Stomach smooth muscle (tissue), 2 donors: ENCODE measurements at regions not wholly inside any gene's neighbourhood (a gene's known extent, or its start where the extent isn't known, plus 50 kb on each side); places are given as distances from the start of the nearest gene placed in this dataset.

Source experiments
- H3K27ac ChIP-seq: one replicate; pipeline ENCODE4 v1.7.0; 2013; ENCODE audit warnings: mild to moderate bottlenecking, low read length, inconsistent platforms
- H3K27me3 ChIP-seq, 2 donors: one replicate each; pipeline ENCODE4 v1.7.0; 2013; ENCODE audit warnings: low read length in 2 of 2; ENCODE audit not compliant: insufficient read depth in 2 of 2, control insufficient read depth in 1 of 2
- H3K36me3 ChIP-seq, 2 donors: one replicate each; pipeline ENCODE4 v1.7.0; 2013; ENCODE audit warnings: low read length in 2 of 2; ENCODE audit not compliant: control insufficient read depth in 2 of 2, insufficient read depth in 2 of 2
- H3K4me1 ChIP-seq: one replicate; pipeline ENCODE4 v1.7.0; 2013; ENCODE audit warnings: low read length; ENCODE audit not compliant: control insufficient read depth, insufficient read depth
- H3K4me3 ChIP-seq, 2 donors: one replicate each; pipeline ENCODE4 v1.7.0; 2013; ENCODE audit warnings: low read length in 2 of 2
- H3K9ac ChIP-seq, 2 donors: one replicate each; pipeline ENCODE4 v1.7.0; 2013; ENCODE audit warnings: low read length in 2 of 2, mild to moderate bottlenecking in 1 of 2
- H3K9me3 ChIP-seq, 2 donors: one replicate each; pipeline ENCODE4 v1.7.0; 2013; ENCODE audit warnings: low read length in 2 of 2; ENCODE audit not compliant: control insufficient read depth in 2 of 2
- donor health status: healthy.
- donor health status: Pancreatic carcinoma.

DNA sequence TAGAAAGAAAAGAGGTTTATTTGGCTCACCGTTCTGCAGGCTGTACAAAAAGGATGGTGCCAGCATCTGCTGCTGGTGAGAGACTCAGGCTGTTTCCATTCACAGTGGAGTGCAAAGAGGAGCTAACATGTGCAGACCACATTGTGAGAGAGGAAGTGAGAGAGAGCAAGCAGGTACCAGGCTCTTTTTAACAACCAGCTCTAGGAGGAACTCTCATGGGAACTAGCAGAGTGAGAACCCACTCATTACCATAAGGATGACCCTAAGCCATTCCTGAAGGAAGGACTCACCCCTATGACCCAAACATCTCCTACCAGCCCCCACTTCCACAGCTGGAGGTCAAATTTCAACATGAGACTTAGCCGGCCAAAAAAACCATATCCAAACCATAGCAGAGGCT lies 158.6 kb upstream of the ADGRL3 start:
- Histone ChIP-seq H3K9me3 (no peaks in the 10 kb centered on the region), H3K27ac (no peak overlapping the region), H3K4me1 (no peaks in the 10 kb centered on the region), H3K9ac (no peak overlapping the region), H3K27me3 (no peaks in the 10 kb centered on the region), H3K36me3 (no peaks in the 10 kb centered on the region), H3K4me3 (no peak overlapping the region)

DNA sequence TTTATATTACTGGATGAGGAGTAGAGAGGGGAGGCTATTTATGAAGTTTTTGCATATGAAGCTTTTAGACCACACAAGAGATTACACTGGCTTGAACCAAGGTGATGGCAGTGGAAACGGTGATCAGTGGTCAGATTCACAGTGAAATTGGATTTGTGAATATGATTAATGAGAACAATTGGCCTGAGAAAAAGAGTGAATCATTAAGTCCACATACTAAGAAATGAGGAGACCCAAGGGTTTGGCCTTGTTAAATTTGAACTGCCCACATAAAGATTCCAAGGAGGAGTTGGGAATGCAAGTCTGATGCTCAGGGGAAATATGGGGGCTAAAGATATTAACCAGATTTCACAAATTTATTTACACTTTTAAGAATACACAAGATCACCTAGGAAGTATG lies 155.3 kb upstream of the ADGRL3 start:
- Histone ChIP-seq H3K9ac (no peak overlapping the region), H3K9me3 (no peaks in the 10 kb centered on the region), H3K4me1 (no peaks in the 10 kb centered on the region), H3K4me3 (no peak overlapping the region), H3K36me3 (no peaks in the 10 kb centered on the region), H3K27ac (no peak overlapping the region), H3K27me3 (no peaks in the 10 kb centered on the region)

DNA sequence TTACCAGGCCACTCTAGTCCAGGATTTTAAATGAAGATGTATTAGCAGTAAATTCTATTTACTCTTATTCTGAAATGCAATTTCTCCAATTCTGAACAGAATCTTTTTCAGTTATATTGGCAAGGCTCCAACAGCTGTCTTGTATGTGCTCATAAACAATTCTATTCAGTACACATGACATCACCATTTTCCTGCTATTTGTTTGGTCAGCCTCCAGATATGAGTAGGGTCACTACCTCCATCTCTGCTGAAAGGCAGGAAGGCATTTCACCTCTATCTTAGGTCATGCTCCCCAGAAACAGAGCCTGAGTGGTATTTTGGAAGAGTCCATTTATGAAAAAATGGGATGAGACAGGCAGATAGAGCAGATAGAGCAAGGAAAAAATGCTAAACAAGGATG lies 151.1 kb upstream of the ADGRL3 start:
- no peaks in the 10 kb centered on the region for H3K36me3 ChIP-seq
- H3K4me3 ChIP-seq = no peak overlapping the region
- no peak overlapping the region for H3K9ac ChIP-seq
- no peaks in the 10 kb centered on the region for H3K27me3 ChIP-seq
- H3K4me1 ChIP-seq = no peaks in the 10 kb centered on the region
- H3K27ac ChIP-seq = no peak overlapping the region
- H3K9me3 ChIP-seq = no peaks in the 10 kb centered on the region

DNA sequence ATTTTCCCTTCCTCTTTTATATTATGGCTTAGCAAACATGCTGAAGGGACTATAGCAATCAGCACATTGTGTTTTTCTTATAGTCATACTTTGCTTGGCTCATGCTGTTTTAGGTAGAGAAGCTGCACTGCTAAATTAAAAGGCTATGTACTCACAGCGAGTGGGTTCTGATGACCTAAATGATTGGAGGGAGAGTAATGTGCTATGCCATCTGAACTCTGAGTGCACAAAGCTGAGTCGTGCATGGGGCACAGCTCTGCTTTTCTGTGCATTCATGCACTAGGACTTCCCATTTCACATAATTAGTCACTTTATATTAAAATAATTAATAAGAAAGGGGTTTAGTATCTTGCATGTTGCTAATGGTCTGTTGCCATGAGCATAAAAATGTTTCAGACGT lies 132.7 kb upstream of the ADGRL3 start:
- H3K4me3 ChIP-seq = no peak overlapping the region
- H3K4me1 ChIP-seq = no peaks in the 10 kb centered on the region
- no peaks in the 10 kb centered on the region for H3K9me3 ChIP-seq

DNA sequence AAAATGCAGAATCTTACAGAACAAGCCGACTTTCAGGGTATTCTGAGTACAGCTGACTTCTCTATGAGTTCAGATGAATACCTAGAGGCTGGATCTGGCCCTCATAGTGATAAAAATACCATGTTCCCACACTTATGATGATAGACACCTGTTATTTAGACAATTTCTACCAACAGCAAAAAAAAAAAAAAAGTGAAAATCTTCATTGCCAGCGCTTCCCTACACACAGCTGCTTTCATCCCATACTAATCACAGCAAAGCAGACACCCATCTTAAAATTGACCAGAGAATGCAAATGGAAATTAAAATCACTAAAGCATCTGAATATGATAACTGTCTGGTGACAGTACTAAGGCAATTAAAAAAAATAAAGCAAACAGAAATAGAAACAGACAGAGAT lies 132.1 kb upstream of the ADGRL3 start:
- no peak overlapping the region for H3K9ac ChIP-seq
- H3K4me1 ChIP-seq = no peaks in the 10 kb centered on the region

More for the DNA sequence above, 132.7 kb upstream of the ADGRL3 start:
- Histone ChIP-seq H3K27ac (no peak overlapping the region), H3K9ac (no peak overlapping the region), H3K27me3 (no peaks in the 10 kb centered on the region), H3K36me3 (no peaks in the 10 kb centered on the region)

DNA sequence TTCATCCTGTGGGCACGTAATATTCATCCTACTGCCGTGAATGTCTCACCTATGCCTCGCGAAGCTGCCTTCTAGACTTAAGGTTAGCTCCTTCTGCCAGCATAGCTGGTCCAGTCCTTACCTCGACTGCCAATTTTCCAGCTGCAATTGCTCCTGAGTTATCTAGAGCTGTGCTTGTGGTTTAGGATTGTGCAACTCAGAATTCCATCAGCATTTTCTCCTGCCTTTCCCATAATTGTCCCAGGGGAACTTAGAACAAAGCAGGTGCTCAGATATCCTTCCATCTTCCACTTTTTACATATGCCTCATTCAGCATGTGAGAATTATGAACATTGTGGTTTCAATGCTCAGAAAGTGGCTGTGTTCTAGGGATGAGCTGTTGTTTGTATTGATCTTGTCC lies 131.4 kb upstream of the ADGRL3 start:
- Histone ChIP-seq H3K4me3 (no peak overlapping the region), H3K36me3 (no peaks in the 10 kb centered on the region)

More for the DNA sequence above, 132.1 kb upstream of the ADGRL3 start:
- Histone ChIP-seq H3K27ac (no peak overlapping the region), H3K27me3 (no peaks in the 10 kb centered on the region), H3K9me3 (no peaks in the 10 kb centered on the region), H3K4me3 (no peak overlapping the region), H3K36me3 (no peaks in the 10 kb centered on the region)

DNA sequence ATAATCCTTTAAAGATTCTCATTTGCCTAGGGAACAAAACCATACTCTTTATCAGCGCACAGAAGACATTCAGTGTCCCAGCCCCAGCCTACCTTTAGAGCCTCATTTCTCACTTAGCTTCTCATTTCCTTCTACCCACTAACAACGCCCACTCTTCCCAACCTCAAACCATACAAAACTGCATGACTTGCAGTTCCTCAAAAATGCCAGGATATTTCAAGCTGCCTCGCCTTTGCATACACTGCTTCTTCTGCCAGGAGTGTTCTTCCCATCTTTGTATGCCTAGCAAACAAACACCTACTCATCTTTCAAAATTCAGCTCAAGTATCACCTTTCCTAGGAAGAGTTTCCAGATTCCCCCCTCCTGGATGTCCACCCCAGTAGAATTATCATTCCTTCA lies 129.9 kb upstream of the ADGRL3 start:
- no peaks in the 10 kb centered on the region for H3K27me3 ChIP-seq
- no peaks in the 10 kb centered on the region for H3K9me3 ChIP-seq
- H3K4me1 ChIP-seq = no peaks in the 10 kb centered on the region
- no peak overlapping the region for H3K9ac ChIP-seq
- no peaks in the 10 kb centered on the region for H3K36me3 ChIP-seq
- H3K4me3 ChIP-seq = no peak overlapping the region
- no peak overlapping the region for H3K27ac ChIP-seq

More for the DNA sequence above, 131.4 kb upstream of the ADGRL3 start:
- Histone ChIP-seq H3K9ac (no peak overlapping the region), H3K27me3 (no peaks in the 10 kb centered on the region), H3K9me3 (no peaks in the 10 kb centered on the region), H3K4me1 (no peaks in the 10 kb centered on the region), H3K27ac (no peak overlapping the region)

DNA sequence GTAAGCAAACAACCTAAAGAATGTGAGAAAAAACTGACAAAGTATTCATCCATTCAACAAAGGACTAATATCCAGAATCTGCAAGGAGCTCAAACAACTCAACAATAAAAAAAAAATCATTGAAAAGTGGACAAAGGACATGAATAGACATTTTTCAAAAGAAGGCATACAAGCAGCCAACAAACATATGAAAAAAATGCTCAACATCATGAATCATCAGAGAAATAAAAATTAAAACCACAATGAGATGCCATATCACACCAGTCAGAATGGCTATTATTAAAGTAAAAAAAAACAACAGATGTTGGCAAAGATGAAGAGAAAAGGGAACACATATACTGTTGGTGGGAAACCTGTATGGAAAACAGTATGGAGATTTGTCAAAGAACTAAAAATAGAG lies 120.7 kb upstream of the ADGRL3 start:
- H3K9ac ChIP-seq = no peak overlapping the region
- H3K9me3 ChIP-seq = no peaks in the 10 kb centered on the region
- H3K27ac ChIP-seq = no peak overlapping the region
- H3K36me3 ChIP-seq = no peaks in the 10 kb centered on the region
- no peaks in the 10 kb centered on the region for H3K27me3 ChIP-seq
- no peak overlapping the region for H3K4me3 ChIP-seq
- H3K4me1 ChIP-seq = no peaks in the 10 kb centered on the region

DNA sequence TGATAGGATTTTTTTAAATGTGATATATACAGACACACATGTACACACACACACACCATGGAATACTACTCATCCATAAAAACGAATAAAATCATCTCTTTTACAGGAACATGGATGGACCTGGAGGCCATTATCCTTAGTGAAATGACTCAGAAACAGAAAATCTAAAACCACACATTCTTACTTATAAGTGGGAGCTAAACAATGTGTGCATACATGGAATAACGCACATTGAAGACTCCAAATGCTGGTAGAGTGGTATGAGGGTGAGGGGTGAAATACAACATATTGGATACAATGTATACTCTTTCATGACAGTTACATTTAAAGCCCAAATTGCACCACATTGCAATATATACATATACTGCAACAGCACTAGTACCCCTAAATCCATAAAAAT lies 120.2 kb upstream of the ADGRL3 start:
- Histone ChIP-seq H3K4me3 (no peak overlapping the region), H3K9me3 (no peaks in the 10 kb centered on the region), H3K27ac (no peak overlapping the region), H3K4me1 (no peaks in the 10 kb centered on the region), H3K36me3 (no peaks in the 10 kb centered on the region), H3K9ac (no peak overlapping the region), H3K27me3 (no peaks in the 10 kb centered on the region)

DNA sequence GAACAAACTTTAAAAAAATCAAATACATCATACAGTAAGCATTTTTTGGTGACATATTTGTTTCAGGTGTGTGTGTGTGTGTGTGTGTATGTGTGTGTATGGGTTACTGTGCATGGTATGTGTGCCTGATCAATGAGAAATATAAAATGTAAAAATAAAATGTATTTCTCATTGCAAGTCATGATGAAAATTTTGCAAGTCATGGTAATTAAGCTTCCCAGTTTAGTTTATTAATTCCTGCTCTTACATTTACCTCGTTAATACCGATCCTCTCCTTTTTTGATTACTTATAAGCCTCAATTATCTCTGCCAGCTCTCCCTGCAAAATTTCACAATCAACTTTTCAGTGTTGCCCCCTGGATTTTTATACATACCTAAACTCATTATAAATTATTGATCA lies 114.6 kb upstream of the ADGRL3 start:
- no peaks in the 10 kb centered on the region for H3K4me1 ChIP-seq
- no peaks in the 10 kb centered on the region for H3K27me3 ChIP-seq
- H3K9me3 ChIP-seq = no peaks in the 10 kb centered on the region
- H3K4me3 ChIP-seq = no peak overlapping the region
- no peaks in the 10 kb centered on the region for H3K36me3 ChIP-seq
- H3K9ac ChIP-seq = no peak overlapping the region
- no peak overlapping the region for H3K27ac ChIP-seq

DNA sequence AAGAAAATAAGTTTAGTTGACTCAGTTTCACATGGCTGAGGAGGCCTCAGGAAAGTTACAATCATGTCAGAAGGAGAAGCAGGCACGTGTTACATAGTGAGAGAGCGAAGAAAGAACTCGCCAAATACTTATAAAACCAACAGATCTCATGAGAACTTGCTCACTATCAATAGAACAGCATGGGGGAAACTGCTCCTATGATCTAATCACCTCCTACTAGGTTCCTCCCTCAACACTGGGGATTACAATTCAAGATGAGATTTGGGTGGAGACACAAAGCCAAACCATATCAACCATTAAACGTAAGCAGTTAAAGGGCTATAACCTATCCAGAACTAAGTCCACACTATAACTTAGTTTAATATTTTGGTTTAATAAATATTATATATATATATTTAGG lies 113.8 kb upstream of the ADGRL3 start:
- Histone ChIP-seq H3K4me3 (no peak overlapping the region), H3K9ac (no peak overlapping the region), H3K27ac (no peak overlapping the region), H3K36me3 (no peaks in the 10 kb centered on the region), H3K9me3 (no peaks in the 10 kb centered on the region), H3K4me1 (no peaks in the 10 kb centered on the region), H3K27me3 (no peaks in the 10 kb centered on the region)

DNA sequence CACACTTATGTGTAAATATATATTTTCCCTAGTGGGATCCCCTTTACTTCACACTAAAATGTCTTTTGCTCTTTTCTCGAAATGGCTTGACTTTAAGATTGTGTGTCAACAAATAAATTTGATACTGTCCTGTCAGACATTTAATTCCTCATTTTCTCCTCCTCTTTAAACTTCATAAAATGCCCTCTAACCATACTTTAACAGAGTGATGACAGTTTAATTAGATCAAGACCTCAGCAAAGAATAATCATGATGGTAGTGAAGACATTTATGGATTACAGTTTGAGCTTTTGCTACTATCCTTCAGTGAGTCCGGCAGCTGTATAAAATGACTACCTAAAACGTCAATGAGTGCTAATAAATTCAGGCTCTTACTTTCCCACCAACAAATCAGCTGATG lies 113.1 kb upstream of the ADGRL3 start:
- no peaks in the 10 kb centered on the region for H3K36me3 ChIP-seq

More for the DNA sequence above, 113.1 kb upstream of the ADGRL3 start:
- no peaks in the 10 kb centered on the region for H3K4me1 ChIP-seq
- no peaks in the 10 kb centered on the region for H3K27me3 ChIP-seq
- no peak overlapping the region for H3K9ac ChIP-seq
- H3K4me3 ChIP-seq = no peak overlapping the region
- H3K9me3 ChIP-seq = no peaks in the 10 kb centered on the region
- H3K27ac ChIP-seq = no peak overlapping the region
